8988T (cell line): ENCODE measurements at regions not wholly inside any gene's neighbourhood (a gene's known extent, or its start where the extent isn't known, plus 50 kb on each side); places are given as distances from the start of the nearest gene placed in this dataset.
"Not testable (repeated sequence)": the region's sequence is repeated elsewhere in the genome, so short reads cannot be mapped to it uniquely, and the experiment has no call there.

ENCODE experiments used
- DNase-seq: peaks from one replicate; pipeline ENCODE4 v3.0.0; 2011

DNA sequence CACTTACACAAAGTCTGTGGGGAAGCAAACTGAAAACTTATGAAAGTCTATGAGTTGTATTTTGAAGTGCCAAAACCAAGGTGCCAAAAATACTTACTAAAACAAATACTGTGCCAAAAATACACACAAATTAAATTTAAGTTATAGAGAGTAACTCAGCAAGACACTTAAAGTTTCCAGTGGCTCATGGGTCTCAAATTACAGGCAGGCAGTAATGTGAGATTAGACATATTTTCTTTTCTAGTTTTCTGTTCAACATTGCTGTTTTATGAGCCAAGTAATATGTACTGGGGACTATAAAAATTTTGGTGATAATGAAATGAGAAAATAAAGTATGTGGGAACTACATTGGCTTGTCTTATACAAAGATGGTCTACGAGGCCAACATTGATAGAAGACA, 172.2 kb upstream of the SNX2 start:
- DNase-seq, result no peak

DNA sequence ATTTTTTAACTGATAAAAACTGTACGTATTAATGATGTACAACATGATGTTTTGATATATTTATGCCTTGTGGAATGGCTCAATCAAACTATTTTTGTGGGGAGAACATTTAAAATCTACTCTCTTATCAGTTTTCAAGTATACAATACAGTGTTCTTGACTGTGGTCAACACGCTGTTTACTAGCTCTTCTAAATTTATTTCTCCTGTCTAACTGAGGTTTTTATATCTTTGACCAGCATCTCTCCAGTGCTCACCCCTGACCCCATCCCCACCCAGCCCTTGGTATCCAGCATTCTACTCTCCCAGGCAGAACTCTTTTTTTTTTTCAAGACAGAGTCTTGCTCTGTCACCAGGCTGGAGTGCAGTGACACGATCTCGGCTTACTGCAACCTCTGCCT, 169.6 kb upstream of the SNX2 start:
- no peak for DNase-seq

DNA sequence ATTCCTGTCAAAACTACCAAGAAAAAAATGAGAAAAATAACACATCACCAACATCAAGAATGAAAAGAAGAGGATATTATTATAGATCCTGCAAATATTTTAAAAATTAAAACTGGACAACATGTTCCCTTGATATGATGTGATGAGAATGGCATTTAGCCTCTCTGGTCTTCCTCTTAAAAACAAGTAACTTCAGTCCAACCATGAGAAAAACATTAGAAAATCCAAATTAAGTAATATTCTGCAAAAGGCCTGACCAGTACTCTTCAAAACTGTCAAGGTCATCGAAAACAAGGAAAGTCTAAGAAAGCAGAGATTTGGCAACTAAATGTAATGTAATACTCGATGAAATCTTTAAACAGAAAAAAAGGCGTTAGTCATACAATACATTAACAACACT, 167.1 kb upstream of the SNX2 start:
- DNase-seq, result no peak

DNA sequence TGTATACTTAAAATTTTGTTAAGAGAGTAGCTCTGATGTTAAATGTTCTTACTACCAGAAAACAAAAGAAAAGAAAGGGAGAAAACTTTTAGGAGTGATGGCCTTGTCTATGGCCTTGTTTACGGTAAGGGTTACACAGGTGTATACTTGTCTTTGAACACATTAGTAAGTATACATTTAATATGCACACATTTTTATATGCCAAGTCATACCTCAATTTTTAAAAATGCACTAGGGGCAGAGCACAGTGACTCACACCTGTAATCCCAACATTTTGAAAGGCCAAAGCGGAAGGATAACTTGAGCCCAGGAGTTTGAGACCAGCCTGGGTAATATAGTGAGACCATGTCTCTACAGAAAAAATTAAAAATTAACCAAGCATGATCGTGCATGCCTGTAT, 166.7 kb upstream of the SNX2 start:
- no peak for DNase-seq

- DNase-seq, result no peak
These were observed 163.5 kb upstream of the SNX2 start for GRCh38 chr5:122611406-122611805.

DNA sequence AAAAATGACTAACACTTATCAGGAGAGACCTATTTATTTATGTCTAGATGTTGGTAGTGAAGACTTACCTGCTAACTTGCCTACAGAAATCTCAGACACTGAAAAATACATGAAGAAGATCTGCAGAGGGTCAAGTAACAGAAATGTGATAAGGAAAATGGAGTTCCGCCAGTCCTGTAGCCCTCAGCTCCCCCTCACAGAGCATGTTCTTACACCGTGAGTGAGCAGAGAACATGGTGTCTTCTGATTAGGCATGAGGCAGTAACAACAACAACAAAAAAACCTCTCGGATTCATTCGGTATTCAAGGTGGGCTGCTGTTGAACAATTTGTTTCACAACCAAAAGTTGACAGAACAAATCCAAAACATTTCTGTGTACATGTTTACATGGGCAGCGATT, 162.0 kb upstream of the SNX2 start:
- no peak for DNase-seq

GRCh38 chr5:122615146-122615545, 159.7 kb upstream of the SNX2 start:
- DNase-seq, result no peak

- DNase-seq, result no peak
These were observed 159.0 kb upstream of the SNX2 start for GRCh38 chr5:122615832-122616231.

GRCh38 chr5:122618046-122618445, 156.8 kb upstream of the SNX2 start:
- DNase-seq, result not testable (repeated sequence)

- not testable (repeated sequence) for DNase-seq
These were observed 154.1 kb upstream of the SNX2 start for GRCh38 chr5:122620768-122621167.

DNA sequence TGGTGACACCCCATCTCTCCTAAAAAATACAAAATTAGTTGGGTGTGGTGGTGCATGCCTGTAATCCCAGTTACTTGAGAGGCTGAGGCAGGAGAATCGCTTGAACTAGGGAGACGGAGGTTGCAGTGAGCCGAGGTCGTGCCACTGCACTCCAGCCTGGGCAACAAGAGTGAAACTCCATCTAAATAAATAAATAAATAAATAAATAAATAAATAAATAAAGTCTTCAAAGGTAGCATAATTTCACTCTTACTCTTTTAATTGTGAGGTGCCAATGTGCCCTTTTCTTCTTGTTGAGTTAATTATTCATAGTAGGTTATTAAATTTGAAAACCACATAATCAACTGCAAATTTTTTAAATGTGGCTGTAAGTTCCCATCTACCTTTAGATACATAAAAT, 146.2 kb upstream of the SNX2 start:
- not testable (repeated sequence) for DNase-seq

DNA sequence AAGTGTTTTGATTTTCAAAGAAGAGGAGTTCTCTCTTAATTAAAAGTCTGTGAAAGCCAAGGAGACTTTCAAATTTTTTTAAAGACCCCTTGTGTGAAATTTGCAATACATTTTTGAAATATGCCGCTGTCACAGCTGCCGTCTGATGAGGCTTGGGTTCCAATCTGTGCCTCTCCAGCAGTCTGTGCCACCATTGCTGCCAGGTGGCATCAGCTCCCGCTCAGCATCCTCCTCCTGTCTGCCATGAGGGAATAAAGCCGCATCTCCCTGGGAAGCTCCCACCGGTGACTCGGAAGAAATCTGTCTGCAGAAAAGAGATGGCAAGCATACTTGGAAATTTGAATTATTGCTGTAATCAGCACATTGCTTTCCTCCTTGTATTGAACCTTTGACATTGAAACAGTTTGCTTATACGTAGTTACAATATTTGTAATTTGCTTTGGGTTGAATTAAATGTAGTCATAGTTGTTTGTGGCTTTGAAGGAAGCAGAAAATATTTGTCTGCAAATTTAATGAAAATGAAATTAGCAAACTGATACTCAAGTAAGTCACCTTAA, 145.7 kb upstream of the SNX2 start:
- no peak for DNase-seq

DNA sequence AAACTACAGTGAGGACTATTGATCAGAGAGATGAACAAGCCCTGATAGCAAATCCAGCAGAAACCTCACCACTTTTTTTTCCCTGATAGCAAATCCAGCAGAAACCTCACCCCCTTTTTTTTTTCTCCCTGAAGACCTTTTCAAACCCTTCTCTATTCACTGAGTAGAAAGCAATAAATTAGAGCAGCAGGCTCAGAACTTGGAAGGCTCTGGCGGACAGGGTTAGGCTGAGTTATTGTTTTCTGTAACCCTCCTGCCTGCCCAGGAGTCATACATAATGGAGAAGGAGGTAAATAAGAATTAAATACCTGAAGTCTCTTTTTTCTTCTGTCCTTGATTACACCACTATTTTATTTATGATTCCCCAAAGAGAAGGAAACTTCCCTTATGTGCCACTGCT, 136.3 kb upstream of the SNX2 start:
- no peak for DNase-seq

GRCh38 chr5:122639033-122639432, 135.8 kb upstream of the SNX2 start:
- no peak for DNase-seq

GRCh38 chr5:122639864-122640263, 135.0 kb upstream of the SNX2 start:
- DNase-seq, result no peak

DNA sequence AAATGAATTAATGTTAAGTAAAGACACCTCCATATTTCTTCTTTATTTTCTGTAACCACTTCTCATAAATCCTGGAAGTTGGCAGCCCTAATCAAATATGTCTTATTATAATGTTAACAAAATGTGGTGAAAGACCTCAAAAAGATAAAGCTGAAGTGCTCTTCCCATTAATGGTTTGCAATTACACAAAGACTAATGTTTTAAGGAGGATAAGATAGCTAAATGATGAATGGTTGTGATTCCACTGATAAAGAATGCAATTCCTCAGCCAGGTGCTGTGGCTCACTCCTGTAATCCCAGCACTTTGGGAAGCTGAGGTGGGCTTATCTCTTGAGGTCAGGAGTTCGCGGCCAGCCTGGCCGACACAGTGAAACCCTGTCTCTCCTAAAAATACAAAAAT, 125.8 kb upstream of the SNX2 start:
- no peak for DNase-seq

GRCh38 chr5:122653087-122654017, 121.5 kb upstream of the SNX2 start:
- no peak for DNase-seq

- DNase-seq, result no peak
These were observed 118.7 kb upstream of the SNX2 start for GRCh38 chr5:122656160-122656559.

DNA sequence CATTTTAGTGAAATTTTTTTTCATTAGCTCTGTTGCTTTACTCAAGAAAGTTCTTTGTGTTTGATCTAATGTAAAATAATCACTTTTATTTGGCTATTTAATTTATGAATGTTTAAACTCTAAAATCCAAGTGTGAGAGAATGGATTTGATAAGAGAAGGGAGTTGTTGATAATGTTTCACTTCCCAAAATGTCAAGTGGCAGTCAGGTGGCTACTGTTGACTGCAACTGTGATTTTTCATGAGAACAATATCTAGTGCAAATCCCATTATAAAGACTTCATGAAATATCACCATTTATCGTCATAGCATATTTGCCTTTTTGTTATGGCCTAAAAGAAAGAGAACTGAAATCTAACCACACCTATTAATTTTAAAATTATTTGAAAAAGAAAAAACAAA, 118.3 kb upstream of the SNX2 start:
- no peak for DNase-seq

DNA sequence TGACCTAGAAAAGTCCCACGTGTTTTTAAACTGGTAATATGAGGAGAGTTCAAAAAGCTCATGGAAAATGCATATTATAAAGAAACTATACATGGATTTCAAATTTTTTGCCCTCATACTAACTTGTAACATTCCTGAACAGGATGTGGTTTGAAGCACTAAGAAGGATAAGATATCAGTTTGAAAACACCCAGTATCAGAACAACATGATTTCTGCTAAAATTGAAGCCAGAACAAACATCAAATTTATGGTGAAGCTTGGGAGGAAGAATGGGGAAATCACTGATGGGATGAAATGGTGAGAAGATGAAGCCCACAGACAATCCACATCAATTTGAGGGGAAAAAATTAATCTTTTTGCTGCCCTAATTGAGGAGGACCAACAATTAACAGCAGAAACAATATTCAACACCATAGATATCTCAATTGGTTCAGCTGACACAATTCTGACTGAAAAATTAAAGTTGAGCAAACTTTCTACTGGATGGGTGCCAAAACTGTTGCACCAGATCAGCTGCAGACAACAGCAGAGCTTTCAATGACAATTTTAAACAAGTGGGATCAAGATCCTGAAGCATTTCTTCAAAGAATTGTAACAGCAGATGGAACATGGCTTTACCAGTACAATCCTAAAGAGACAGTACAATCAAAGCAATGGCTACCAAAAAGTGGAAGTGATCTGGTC, 113.2 kb upstream of the SNX2 start:
- DNase-seq, result no peak

DNA sequence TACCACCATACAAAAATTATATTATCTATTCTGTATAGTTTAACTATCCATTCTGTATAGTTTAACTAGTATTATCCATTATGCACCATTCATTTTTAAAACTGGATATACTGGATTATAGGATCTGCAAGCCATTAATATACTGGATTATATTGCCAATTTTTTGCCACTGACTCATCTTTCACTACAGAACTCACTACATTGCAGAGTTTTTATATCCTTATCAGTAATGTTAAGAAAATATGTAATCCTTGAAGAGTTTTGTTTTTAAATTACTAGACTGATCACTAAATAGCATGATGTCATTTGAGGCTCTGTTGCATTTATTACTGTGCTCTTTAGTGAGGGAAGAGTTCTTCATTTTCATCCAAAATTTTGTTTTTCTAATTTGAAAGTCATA, 109.8 kb upstream of the SNX2 start:
- DNase-seq, result no peak

DNA sequence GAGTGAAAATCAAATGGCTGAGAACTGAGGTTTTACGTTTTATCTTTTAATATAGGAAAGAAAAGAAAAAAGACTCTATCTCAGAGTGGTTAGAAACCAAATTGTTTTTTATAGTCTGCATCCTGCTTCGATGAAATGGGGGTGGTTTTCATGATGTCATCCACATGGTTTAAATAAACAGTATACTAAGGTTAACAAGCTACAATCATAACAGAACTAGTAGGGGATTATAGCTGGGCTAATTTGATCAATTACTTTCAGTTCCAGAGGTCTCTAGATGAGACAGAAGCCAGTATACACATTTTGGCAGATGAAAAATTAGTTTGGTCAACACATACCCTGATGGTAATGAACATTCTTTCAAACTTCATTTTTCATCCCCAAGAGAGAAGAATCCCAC, 106.3 kb upstream of the SNX2 start:
- no peak for DNase-seq

GRCh38 chr5:122669709-122670108, 105.2 kb upstream of the SNX2 start:
- not testable (repeated sequence) for DNase-seq

DNA sequence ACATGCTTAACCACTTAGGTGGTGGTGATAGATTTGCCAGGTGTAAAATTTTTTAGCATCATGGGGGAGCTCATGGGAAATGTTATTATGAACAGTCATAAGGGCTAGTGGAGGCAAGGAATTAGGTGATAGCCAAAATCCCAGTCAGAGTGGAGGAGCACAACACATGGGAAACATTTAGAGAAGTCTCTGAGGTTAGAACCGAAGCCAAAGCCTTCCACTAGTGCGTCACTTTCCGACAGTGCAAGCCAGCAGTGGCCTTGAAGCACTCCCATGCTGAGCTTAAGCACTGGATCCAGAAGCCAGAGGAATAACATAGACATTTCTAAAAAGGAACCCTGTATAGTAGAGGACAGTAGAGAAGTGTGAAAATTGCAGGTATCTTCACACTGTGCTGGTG, 101.5 kb upstream of the SNX2 start:
- no peak for DNase-seq
